ENCODE measurements at regions not wholly inside any gene's neighbourhood (a gene's known extent, or its start where the extent isn't known, plus 50 kb on each side); places are given as distances from the start of the nearest gene placed in this dataset.
"Not testable (repeated sequence)": the region's sequence is repeated elsewhere in the genome, so short reads cannot be mapped to it uniquely, and the experiment has no call there.

DNA sequence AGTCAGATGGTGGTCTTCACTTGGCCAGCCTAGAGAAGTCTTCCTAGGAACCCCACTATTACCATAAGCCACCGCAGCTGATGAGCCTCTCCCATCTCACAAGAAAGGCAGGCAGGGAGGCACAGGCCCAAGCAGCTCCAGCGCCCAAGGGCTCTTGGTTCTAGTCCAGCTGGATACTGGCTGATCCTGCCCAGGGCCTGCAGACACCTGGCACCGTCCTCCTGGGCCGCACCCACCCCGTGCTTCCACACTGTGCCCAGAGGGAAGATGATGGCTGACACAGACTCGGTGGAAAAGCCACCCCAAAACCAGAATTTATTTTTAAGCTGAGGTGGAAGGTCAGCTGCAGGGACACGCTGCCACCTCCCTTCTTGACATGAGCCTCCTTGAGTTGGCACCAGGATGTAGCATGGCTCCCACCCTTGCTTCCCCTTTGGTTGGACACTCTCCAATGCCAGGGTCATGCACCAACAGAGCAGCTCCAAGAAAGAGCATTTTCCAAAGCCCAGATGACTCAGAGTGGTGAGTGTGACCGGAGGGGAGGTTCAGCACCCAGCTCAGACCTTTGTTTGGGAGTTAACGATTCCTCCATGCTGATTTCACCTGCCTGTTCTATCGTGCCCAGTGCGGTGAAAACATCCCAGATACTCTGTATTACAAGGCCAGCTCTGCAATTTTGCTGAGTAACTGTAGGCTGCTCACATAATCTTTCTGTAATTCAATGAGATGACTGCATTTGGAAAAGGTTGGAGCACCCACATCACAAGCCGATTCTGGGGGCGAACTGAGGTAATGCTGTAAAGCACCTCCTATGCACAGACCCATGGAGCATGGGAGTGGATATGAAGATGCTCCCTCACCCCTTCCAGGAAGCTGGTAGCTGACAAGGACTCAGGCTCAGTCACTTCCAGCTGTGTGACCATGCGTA lies 63.1 kb upstream of the SLC2A1 start:
- TF ChIP-seq POLR2A (IDR thresholded peaks at IDR 0.05), result no peak
- TF ChIP-seq, protein P1, sequence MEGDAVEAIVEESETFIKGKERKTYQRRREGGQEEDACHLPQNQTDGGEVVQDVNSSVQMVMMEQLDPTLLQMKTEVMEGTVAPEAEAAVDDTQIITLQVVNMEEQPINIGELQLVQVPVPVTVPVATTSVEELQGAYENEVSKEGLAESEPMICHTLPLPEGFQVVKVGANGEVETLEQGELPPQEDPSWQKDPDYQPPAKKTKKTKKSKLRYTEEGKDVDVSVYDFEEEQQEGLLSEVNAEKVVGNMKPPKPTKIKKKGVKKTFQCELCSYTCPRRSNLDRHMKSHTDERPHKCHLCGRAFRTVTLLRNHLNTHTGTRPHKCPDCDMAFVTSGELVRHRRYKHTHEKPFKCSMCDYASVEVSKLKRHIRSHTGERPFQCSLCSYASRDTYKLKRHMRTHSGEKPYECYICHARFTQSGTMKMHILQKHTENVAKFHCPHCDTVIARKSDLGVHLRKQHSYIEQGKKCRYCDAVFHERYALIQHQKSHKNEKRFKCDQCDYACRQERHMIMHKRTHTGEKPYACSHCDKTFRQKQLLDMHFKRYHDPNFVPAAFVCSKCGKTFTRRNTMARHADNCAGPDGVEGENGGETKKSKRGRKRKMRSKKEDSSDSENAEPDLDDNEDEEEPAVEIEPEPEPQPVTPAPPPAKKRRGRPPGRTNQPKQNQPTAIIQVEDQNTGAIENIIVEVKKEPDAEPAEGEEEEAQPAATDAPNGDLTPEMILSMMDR (IDR thresholded peaks at IDR 0.05 in 4 of 5, conservative IDR thresholded peaks at IDR 0.05 in 1 of 5), result no peak
- no peaks in the 10 kb centered on the region for H3K9me3 ChIP-seq
- intact Hi-C loops (cut with DNase I; ENCODE audit: low total_unique reads) (no loop called here), in situ Hi-C loops (cut with MboI; ENCODE audit: low sequenced_read_pairs in 4 of 4) (no loop called here)
- no peak for ATAC-seq
- H3K4me1 ChIP-seq, result no peaks in the 10 kb centered on the region
- no peak for DNase-seq
- no peak overlapping the region for H3K4me3 ChIP-seq
- no peaks in the 10 kb centered on the region for H3K36me3 ChIP-seq
- peaks cover 0 to 3% (median 2%) of the 10 kb centered on the region in 3 donors for H3K27me3 ChIP-seq
- no peak overlapping the region for H3K27ac ChIP-seq

DNA sequence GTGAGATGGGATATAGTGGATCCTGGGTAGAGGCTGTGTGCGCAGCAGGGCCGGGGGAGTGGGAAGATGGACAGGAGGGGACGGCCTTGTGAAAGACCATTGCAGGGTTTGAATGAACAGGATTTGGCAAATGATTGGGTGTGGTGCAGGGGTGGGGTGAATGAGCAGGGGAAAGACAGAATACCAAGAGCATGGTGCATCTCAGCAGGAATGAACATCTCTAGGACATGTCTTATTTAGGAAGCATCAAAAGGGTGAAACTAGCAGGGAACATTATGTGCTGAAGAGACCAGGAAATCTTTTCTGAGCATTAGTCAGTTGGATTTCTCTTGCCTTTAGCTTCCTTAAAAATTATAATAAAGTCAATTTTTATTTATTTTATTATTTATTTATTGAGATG lies 60.6 kb upstream of the SLC2A1 start:
- Histone ChIP-seq H3K4me3 (no peak overlapping the region), H3K36me3 (no peaks in the 10 kb centered on the region), H3K27me3 (peaks cover 0 to 3% (median 2%) of the 10 kb centered on the region in 3 donors), H3K4me1 (no peaks in the 10 kb centered on the region), H3K9me3 (no peaks in the 10 kb centered on the region), H3K27ac (no peak overlapping the region)
- no peak for TF ChIP-seq POLR2A (IDR thresholded peaks at IDR 0.05)
- TF ChIP-seq, protein P1 (IDR thresholded peaks at IDR 0.05 in 4 of 5, conservative IDR thresholded peaks at IDR 0.05 in 1 of 5), result no peak
- DNase-seq, result no peak
- intact Hi-C loops (cut with DNase I; ENCODE audit: low total_unique reads) (no loop called here), in situ Hi-C loops (cut with MboI; ENCODE audit: low sequenced_read_pairs in 4 of 4) (no loop called here)
- ATAC-seq, result no peak

DNA sequence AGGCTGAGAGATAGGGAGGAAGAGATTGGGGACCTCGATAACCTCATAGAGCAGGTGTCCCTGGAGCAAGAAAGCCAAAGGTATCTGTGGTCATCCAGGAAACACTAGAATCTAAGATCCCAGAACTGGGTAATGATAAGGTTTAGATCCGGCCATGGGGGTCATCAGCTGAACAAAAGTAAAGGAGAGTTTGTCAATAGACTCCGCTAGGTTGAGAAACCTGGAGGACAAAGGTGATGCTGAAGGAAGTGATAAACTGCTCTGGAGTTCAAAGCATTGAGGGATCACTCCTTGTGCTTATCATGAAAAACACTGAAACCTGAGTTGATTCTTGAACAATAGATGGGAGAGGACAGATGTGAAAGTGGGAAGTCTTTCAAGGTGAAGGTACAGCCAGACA lies 59.5 kb upstream of the SLC2A1 start:
- in situ Hi-C loops (cut with MboI; ENCODE audit: low sequenced_read_pairs in 4 of 4) (no loop called here), intact Hi-C loops (cut with DNase I; ENCODE audit: low total_unique reads) (no loop called here)
- no peak for TF ChIP-seq POLR2A (IDR thresholded peaks at IDR 0.05)
- TF ChIP-seq, protein P1 (IDR thresholded peaks at IDR 0.05 in 4 of 5, conservative IDR thresholded peaks at IDR 0.05 in 1 of 5), result no peak
- Histone ChIP-seq H3K9me3 (no peaks in the 10 kb centered on the region), H3K27ac (no peak overlapping the region), H3K4me1 (no peaks in the 10 kb centered on the region), H3K4me3 (no peak overlapping the region), H3K36me3 (no peaks in the 10 kb centered on the region), H3K27me3 (peaks cover 0 to 4% (median 3%) of the 10 kb centered on the region in 3 donors)
- DNase-seq (no peak), ATAC-seq (no peak)

DNA sequence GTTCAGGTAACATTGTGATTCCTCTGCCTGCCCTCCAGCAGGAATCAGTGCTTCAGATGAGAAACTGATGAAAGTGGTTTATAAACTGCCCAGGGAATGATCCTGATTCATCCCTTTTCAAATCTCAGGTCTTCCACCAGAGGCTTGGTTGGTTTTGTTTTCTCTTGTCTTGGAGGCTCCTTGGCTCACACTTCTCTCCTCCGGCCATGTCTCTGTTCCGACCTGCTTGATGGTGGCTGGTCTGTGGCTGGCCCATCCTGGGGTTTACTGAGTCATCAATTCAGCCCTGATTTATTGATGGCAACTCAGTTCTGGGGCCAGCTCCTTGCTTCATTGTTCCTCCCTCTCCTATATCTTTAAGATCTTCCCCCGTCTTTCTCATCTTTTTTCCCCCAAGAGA lies 56.6 kb upstream of the SLC2A1 start:
- peaks cover 5 to 8% (median 5%) of the 10 kb centered on the region in 3 donors for H3K27me3 ChIP-seq
- H3K4me1 ChIP-seq, result no peaks in the 10 kb centered on the region
- H3K4me3 ChIP-seq, result no peak overlapping the region
- H3K27ac ChIP-seq, result no peak overlapping the region
- H3K9me3 ChIP-seq, result no peaks in the 10 kb centered on the region
- intact Hi-C loops (cut with DNase I; ENCODE audit: low total_unique reads) (no loop called here), in situ Hi-C loops (cut with MboI; ENCODE audit: low sequenced_read_pairs in 4 of 4) (no loop called here)
- no peaks in the 10 kb centered on the region for H3K36me3 ChIP-seq
- no peak for ATAC-seq
- no peak for TF ChIP-seq POLR2A (IDR thresholded peaks at IDR 0.05)
- TF ChIP-seq, protein P1 (IDR thresholded peaks at IDR 0.05 in 4 of 5, conservative IDR thresholded peaks at IDR 0.05 in 1 of 5), result no peak
- no peak for DNase-seq

DNA sequence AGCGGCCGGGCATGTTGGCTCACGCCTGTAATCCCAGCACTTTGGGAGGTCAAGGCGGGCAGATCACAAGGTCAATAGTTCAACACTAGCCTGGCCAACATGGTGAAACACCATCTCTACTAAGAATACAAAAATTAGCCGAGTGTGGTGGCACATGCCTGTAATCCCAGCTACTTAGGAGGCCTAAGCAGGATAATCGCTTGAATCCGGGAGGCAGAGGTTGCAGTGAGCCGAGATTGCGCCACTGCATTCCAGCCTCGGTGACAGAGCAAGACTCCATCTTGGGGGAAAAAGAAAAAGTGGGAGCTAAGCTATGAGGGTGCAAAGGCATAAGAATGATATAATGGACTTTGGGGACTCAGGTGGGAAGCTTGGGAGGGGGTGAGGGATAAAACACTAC lies 55.9 kb upstream of the SLC2A1 start:
- DNase-seq; H3K27ac ChIP-seq; H3K36me3 ChIP-seq; H3K27me3 ChIP-seq; H3K9me3 ChIP-seq; intact Hi-C loops (cut with DNase I; ENCODE audit: low total_unique reads); ATAC-seq; in situ Hi-C loops (cut with MboI; ENCODE audit: low sequenced_read_pairs in 4 of 4); H3K4me1 ChIP-seq; H3K4me3 ChIP-seq: not testable (repeated sequence)

Data from gastrocnemius medialis (tissue), 4 donors.